Right lobe of liver (tissue), 4 donors: ENCODE measurements at regions not wholly inside any gene's neighbourhood (a gene's known extent, or its start where the extent isn't known, plus 50 kb on each side); places are given as distances from the start of the nearest gene placed in this dataset.

Source experiments
- CTCF ChIP-seq, 4 donors: fragments of 200-600 bp in 3 of 4; fragments of 450-650 bp in 1 of 4; IDR thresholded peaks; one replicate each; pipeline versions ENCODE4 v1.5.1 to v1.8.0; 2016 to 2022; ENCODE audit warnings: antibody characterized with exemption in 4 of 4, mild to moderate bottlenecking in 2 of 4
- POLR2A ChIP-seq: fragments of 450-650 bp; IDR thresholded peaks from one replicate; pipeline ENCODE4 v1.6.1; 2017; ENCODE audit warnings: antibody characterized with exemption, mild to moderate bottlenecking
- donor health status: DM: no; HTN: no; CAD: no.
- donor health status: DM: no; HTN: no; CAD: no.
- donor health status: DM: no; HTN: yes; CAD: no.

- no peak for TF ChIP-seq CTCF (IDR thresholded peaks at IDR 0.05)
- no peak for TF ChIP-seq POLR2A
Measured at GRCh38 chr4:62482355-62482754, 1282.2 kb downstream of the ADGRL3 start.
